ENCODE measurements at regions not wholly inside any gene's neighbourhood (a gene's known extent, or its start where the extent isn't known, plus 50 kb on each side); places are given as distances from the start of the nearest gene placed in this dataset.
A peak's percentile ranks its signal among the peaks of the same experiment; 100 is the strongest.

GRCh38 chr3:42037318-42037945 lies 53.7 kb upstream of the TRAK1 start:
- DNase-seq (ENCODE audit: low spot score in 2 of 2), result no peak
- in situ Hi-C loops (cut with MboI; ENCODE audit: low sequenced_read_pairs), result no loop called here
- Histone ChIP-seq H3K4me3 (no peak overlapping the region), H3K36me3 (replicated peaks) (0 out of 2 replicates have a peak, but pooled peaks cover 3% of the 10 kb centered on the region), H3K9me3 (no peaks in the 10 kb centered on the region), H3K27me3 (ENCODE audit: low read depth) (no peaks in the 10 kb centered on the region), H3K4me1 (peaks cover 13% of the 10 kb centered on the region)

GRCh38 chr3:42036483-42036823 lies 54.7 kb upstream of the TRAK1 start:
- no peaks in the 10 kb centered on the region for H3K9me3 ChIP-seq
- H3K4me3 ChIP-seq, result no peak overlapping the region
- H3K27me3 ChIP-seq (ENCODE audit: low read depth), result no peaks in the 10 kb centered on the region
- DNase-seq (ENCODE audit: low spot score in 2 of 2), result no peak
- in situ Hi-C loops (cut with MboI; ENCODE audit: low sequenced_read_pairs), result no loop called here
- H3K36me3 ChIP-seq (replicated peaks), result 0 out of 2 replicates have a peak, but pooled peaks cover 3% of the 10 kb centered on the region
- peaks cover 11% of the 10 kb centered on the region for H3K4me1 ChIP-seq

- H3K4me3 ChIP-seq, result no peak overlapping the region
- DNase-seq (ENCODE audit: low spot score in 2 of 2), result no peak
- no peaks in the 10 kb centered on the region for H3K27me3 ChIP-seq (ENCODE audit: low read depth)
- in situ Hi-C loops (cut with MboI; ENCODE audit: low sequenced_read_pairs), result no loop called here
- H3K4me1 ChIP-seq, result peaks cover 11% of the 10 kb centered on the region
- H3K9me3 ChIP-seq, result no peaks in the 10 kb centered on the region
- 0 out of 2 replicates have a peak, but pooled peaks cover 3% of the 10 kb centered on the region for H3K36me3 ChIP-seq (replicated peaks)
These were observed 55.2 kb upstream of the TRAK1 start for GRCh38 chr3:42035816-42036482.

GRCh38 chr3:42035007-42035406 lies 56.1 kb upstream of the TRAK1 start:
- Histone ChIP-seq H3K9me3 (no peaks in the 10 kb centered on the region), H3K4me3 (no peak overlapping the region), H3K4me1 (peaks cover 11% of the 10 kb centered on the region), H3K36me3 (replicated peaks) (0 out of 2 replicates have a peak, but pooled peaks cover 3% of the 10 kb centered on the region), H3K27me3 (ENCODE audit: low read depth) (no peaks in the 10 kb centered on the region)
- no peak for DNase-seq (ENCODE audit: low spot score in 2 of 2)
- in situ Hi-C loops (cut with MboI; ENCODE audit: low sequenced_read_pairs), result no loop called here

- 0 out of 2 replicates have a peak, but pooled peaks cover 3% of the 10 kb centered on the region for H3K36me3 ChIP-seq (replicated peaks)
- in situ Hi-C loops (cut with MboI; ENCODE audit: low sequenced_read_pairs), result no loop called here
- no peak for DNase-seq (ENCODE audit: low spot score in 2 of 2)
- no peaks in the 10 kb centered on the region for H3K27me3 ChIP-seq (ENCODE audit: low read depth)
- H3K9me3 ChIP-seq, result no peaks in the 10 kb centered on the region
- H3K4me3 ChIP-seq, result no peak overlapping the region
- peaks cover 11% of the 10 kb centered on the region for H3K4me1 ChIP-seq
These were observed 57.4 kb upstream of the TRAK1 start for GRCh38 chr3:42033741-42034140.

- no peaks in the 10 kb centered on the region for H3K27me3 ChIP-seq (ENCODE audit: low read depth)
- no peak overlapping the region for H3K4me3 ChIP-seq
- H3K9me3 ChIP-seq, result no peaks in the 10 kb centered on the region
- peak in 1 of 2 experiments; percentile 51 for DNase-seq (ENCODE audit: low spot score in 2 of 2)
- in situ Hi-C loops (cut with MboI; ENCODE audit: low sequenced_read_pairs), result no loop called here
- H3K4me1 ChIP-seq, result peaks cover 11% of the 10 kb centered on the region
- 0 out of 2 replicates have a peak, but pooled peaks cover 3% of the 10 kb centered on the region for H3K36me3 ChIP-seq (replicated peaks)
These were observed 58.3 kb upstream of the TRAK1 start for GRCh38 chr3:42032693-42033349.

GRCh38 chr3:42031808-42032480 lies 59.2 kb upstream of the TRAK1 start:
- no peaks in the 10 kb centered on the region for H3K27me3 ChIP-seq (ENCODE audit: low read depth)
- no peaks in the 10 kb centered on the region for H3K9me3 ChIP-seq
- H3K4me1 ChIP-seq, result peaks cover 11% of the 10 kb centered on the region
- 0 out of 2 replicates have a peak, but pooled peaks cover 3% of the 10 kb centered on the region for H3K36me3 ChIP-seq (replicated peaks)
- DNase-seq (ENCODE audit: low spot score in 2 of 2), result no peak
- H3K4me3 ChIP-seq, result no peak overlapping the region
- in situ Hi-C loops (cut with MboI; ENCODE audit: low sequenced_read_pairs), result no loop called here

- no peaks in the 10 kb centered on the region for H3K36me3 ChIP-seq (replicated peaks)
- no peaks in the 10 kb centered on the region for H3K9me3 ChIP-seq
- no peak overlapping the region for H3K4me3 ChIP-seq
- in situ Hi-C loops (cut with MboI; ENCODE audit: low sequenced_read_pairs), result no loop called here
- peaks cover 32% of the 10 kb centered on the region for H3K4me1 ChIP-seq
- DNase-seq (ENCODE audit: low spot score in 2 of 2), result no peak
- no peaks in the 10 kb centered on the region for H3K27me3 ChIP-seq (ENCODE audit: low read depth)
These were observed 62.7 kb upstream of the TRAK1 start for GRCh38 chr3:42028474-42028873.

GRCh38 chr3:42027571-42027970 lies 63.6 kb upstream of the TRAK1 start:
- H3K36me3 ChIP-seq (replicated peaks), result no peaks in the 10 kb centered on the region
- H3K27me3 ChIP-seq (ENCODE audit: low read depth), result no peaks in the 10 kb centered on the region
- DNase-seq (ENCODE audit: low spot score in 2 of 2), result no peak
- no peak overlapping the region for H3K4me3 ChIP-seq
- H3K9me3 ChIP-seq, result no peaks in the 10 kb centered on the region
- in situ Hi-C loops (cut with MboI; ENCODE audit: low sequenced_read_pairs), result no loop called here
- H3K4me1 ChIP-seq, result peaks cover 28% of the 10 kb centered on the region

GRCh38 chr3:42025370-42026138 lies 63.7 kb upstream of the ULK4 start:
- H3K4me3 ChIP-seq, result no peak overlapping the region
- no peaks in the 10 kb centered on the region for H3K27me3 ChIP-seq (ENCODE audit: low read depth)
- H3K4me1 ChIP-seq, result peaks cover 27% of the 10 kb centered on the region
- H3K9me3 ChIP-seq, result no peaks in the 10 kb centered on the region
- in situ Hi-C loops (cut with MboI; ENCODE audit: low sequenced_read_pairs), result no loop called here
- DNase-seq (ENCODE audit: low spot score in 2 of 2), result peak; percentile 88
- H3K36me3 ChIP-seq (replicated peaks), result no peaks in the 10 kb centered on the region

GRCh38 chr3:42024591-42025351 lies 62.9 kb upstream of the ULK4 start:
- Histone ChIP-seq H3K36me3 (replicated peaks) (no peaks in the 10 kb centered on the region), H3K27me3 (ENCODE audit: low read depth) (no peaks in the 10 kb centered on the region), H3K4me3 (no peak overlapping the region), H3K9me3 (no peaks in the 10 kb centered on the region), H3K4me1 (peaks cover 33% of the 10 kb centered on the region)
- in situ Hi-C loops (cut with MboI; ENCODE audit: low sequenced_read_pairs), result no loop called here
- DNase-seq (ENCODE audit: low spot score in 2 of 2), result peak; percentile 35 to 41

GRCh38 chr3:42023380-42023779 lies 61.5 kb upstream of the ULK4 start:
- DNase-seq (ENCODE audit: low spot score in 2 of 2), result no peak
- H3K27me3 ChIP-seq (ENCODE audit: low read depth), result no peaks in the 10 kb centered on the region
- no peak overlapping the region for H3K4me3 ChIP-seq
- in situ Hi-C loops (cut with MboI; ENCODE audit: low sequenced_read_pairs), result no loop called here
- peaks cover 33% of the 10 kb centered on the region for H3K4me1 ChIP-seq
- H3K36me3 ChIP-seq (replicated peaks), result no peaks in the 10 kb centered on the region
- no peaks in the 10 kb centered on the region for H3K9me3 ChIP-seq

- Histone ChIP-seq H3K4me1 (peaks cover 33% of the 10 kb centered on the region), H3K4me3 (no peak overlapping the region), H3K36me3 (replicated peaks) (no peaks in the 10 kb centered on the region), H3K27me3 (ENCODE audit: low read depth) (no peaks in the 10 kb centered on the region), H3K9me3 (no peaks in the 10 kb centered on the region)
- in situ Hi-C loops (cut with MboI; ENCODE audit: low sequenced_read_pairs), result no loop called here
- DNase-seq (ENCODE audit: low spot score in 2 of 2), result no peak
These were observed 60.5 kb upstream of the ULK4 start for GRCh38 chr3:42022355-42022754.

Data from HAP-1 (cell line).